Skeletal muscle satellite cell (primary cell): ENCODE measurements at regions not wholly inside any gene's neighbourhood (a gene's known extent, or its start where the extent isn't known, plus 50 kb on each side); places are given as distances from the start of the nearest gene placed in this dataset.
"Not testable (repeated sequence)": the region's sequence is repeated elsewhere in the genome, so short reads cannot be mapped to it uniquely, and the experiment has no call there.

Source experiments
- H3K27me3 ChIP-seq: 2 replicates; pipeline ENCODE4 v1.7.0; 2013; ENCODE audit warnings: low read length; ENCODE audit not compliant: control insufficient read depth, insufficient read depth
- H3K36me3 ChIP-seq: 2 replicates; pipeline ENCODE4 v1.7.0; 2013; ENCODE audit warnings: mild to moderate bottlenecking, control low read depth, low read length; ENCODE audit not compliant: insufficient read depth
- H3K4me1 ChIP-seq: 2 replicates; pipeline ENCODE4 v1.7.0; 2013; ENCODE audit warnings: low read length; ENCODE audit not compliant: control insufficient read depth, insufficient read depth
- H3K4me2 ChIP-seq: 2 replicates; pipeline ENCODE4 v1.7.0; 2013; ENCODE audit warnings: mild to moderate bottlenecking, low read length
- H3K4me3 ChIP-seq: 2 replicates; pipeline ENCODE4 v1.7.0; 2013; ENCODE audit warnings: low read length
- H3K9ac ChIP-seq: 2 replicates; pipeline ENCODE4 v1.7.0; 2013; ENCODE audit warnings: mild to moderate bottlenecking, low read depth, low read length, moderate library complexity
- H3K9me3 ChIP-seq: replicated peaks from 2 replicates; pipeline ENCODE4 v1.7.0; 2013; ENCODE audit warnings: mild to moderate bottlenecking, control low read depth, low read length

GRCh38 chr21:6101588-6101987 is 4419.8 kb upstream of the TPTE start:
- H3K27me3 ChIP-seq, H3K36me3 ChIP-seq, H3K4me2 ChIP-seq, H3K4me1 ChIP-seq, H3K9ac ChIP-seq, H3K4me3 ChIP-seq, H3K9me3 ChIP-seq: not testable (repeated sequence)

GRCh38 chr21:6104546-6104945 is 4416.8 kb upstream of the TPTE start:
- not testable (repeated sequence) for H3K27me3 ChIP-seq, H3K36me3 ChIP-seq, H3K9me3 ChIP-seq, H3K4me3 ChIP-seq, H3K9ac ChIP-seq, H3K4me1 ChIP-seq, H3K4me2 ChIP-seq

- H3K4me2 ChIP-seq, H3K9me3 ChIP-seq, H3K36me3 ChIP-seq, H3K4me3 ChIP-seq, H3K4me1 ChIP-seq, H3K9ac ChIP-seq, H3K27me3 ChIP-seq: not testable (repeated sequence)
These were observed 4414.5 kb upstream of the TPTE start for GRCh38 chr21:6106686-6107567.

GRCh38 chr21:6108894-6109293 is 4412.5 kb upstream of the TPTE start:
- not testable (repeated sequence) for H3K4me2 ChIP-seq, H3K9ac ChIP-seq, H3K27me3 ChIP-seq, H3K36me3 ChIP-seq, H3K4me3 ChIP-seq, H3K4me1 ChIP-seq, H3K9me3 ChIP-seq

- H3K9me3 ChIP-seq, H3K36me3 ChIP-seq, H3K27me3 ChIP-seq, H3K4me3 ChIP-seq, H3K4me1 ChIP-seq: not testable (repeated sequence)
- peak overlapping the region; percentile 59 for H3K4me2 ChIP-seq
- peak overlapping the region; percentile 50 for H3K9ac ChIP-seq
These were observed 4411.6 kb upstream of the TPTE start for GRCh38 chr21:6109774-6110173.

GRCh38 chr21:6110716-6111343 is 4410.6 kb upstream of the TPTE start:
- H3K9ac ChIP-seq, H3K36me3 ChIP-seq, H3K4me3 ChIP-seq, H3K4me1 ChIP-seq, H3K4me2 ChIP-seq, H3K27me3 ChIP-seq, H3K9me3 ChIP-seq: not testable (repeated sequence)

GRCh38 chr21:6111354-6111753 is 4410.0 kb upstream of the TPTE start:
- not testable (repeated sequence) for H3K9me3 ChIP-seq, H3K4me1 ChIP-seq, H3K27me3 ChIP-seq, H3K36me3 ChIP-seq, H3K9ac ChIP-seq, H3K4me3 ChIP-seq, H3K4me2 ChIP-seq

GRCh38 chr21:6118336-6118735 is 4403.0 kb upstream of the TPTE start:
- H3K9ac ChIP-seq, H3K4me1 ChIP-seq, H3K4me3 ChIP-seq, H3K4me2 ChIP-seq, H3K27me3 ChIP-seq, H3K9me3 ChIP-seq, H3K36me3 ChIP-seq: not testable (repeated sequence)

GRCh38 chr21:6120863-6121262 is 4400.5 kb upstream of the TPTE start:
- H3K9me3 ChIP-seq, H3K36me3 ChIP-seq, H3K4me2 ChIP-seq, H3K27me3 ChIP-seq, H3K4me3 ChIP-seq, H3K4me1 ChIP-seq, H3K9ac ChIP-seq: not testable (repeated sequence)

- not testable (repeated sequence) for H3K4me1 ChIP-seq, H3K9ac ChIP-seq, H3K9me3 ChIP-seq, H3K4me3 ChIP-seq, H3K27me3 ChIP-seq, H3K4me2 ChIP-seq, H3K36me3 ChIP-seq
These were observed 4398.8 kb upstream of the TPTE start for GRCh38 chr21:6122629-6123028.

- H3K9ac ChIP-seq, H3K9me3 ChIP-seq, H3K27me3 ChIP-seq, H3K4me2 ChIP-seq, H3K4me1 ChIP-seq, H3K4me3 ChIP-seq, H3K36me3 ChIP-seq: not testable (repeated sequence)
These were observed 4398.2 kb upstream of the TPTE start for GRCh38 chr21:6123224-6123623.

- H3K36me3 ChIP-seq, H3K9ac ChIP-seq, H3K4me1 ChIP-seq, H3K27me3 ChIP-seq, H3K4me3 ChIP-seq, H3K9me3 ChIP-seq, H3K4me2 ChIP-seq: not testable (repeated sequence)
These were observed 4395.7 kb upstream of the TPTE start for GRCh38 chr21:6125549-6126240.
